CD4-positive, alpha-beta T cell treated with Interleukin-6 at 100 ng/mL for 8 hours (primary cell): ENCODE measurements at regions not wholly inside any gene's neighbourhood (a gene's known extent, or its start where the extent isn't known, plus 50 kb on each side); places are given as distances from the start of the nearest gene placed in this dataset.
"Not testable (repeated sequence)": the region's sequence is repeated elsewhere in the genome, so short reads cannot be mapped to it uniquely, and the experiment has no call there.

Experiments
- DNase-seq: peaks from one replicate; pipeline ENCODE4 v3.0.0-alpha.2; 2020; ENCODE audit warnings: mixed read lengths, low spot score

- no peak for DNase-seq
Observed at GRCh38 chr18:43341014-43341413, 63.7 kb upstream of the SYT4 start.

- DNase-seq: no peak
Observed at GRCh38 chr18:43350176-43350575, 72.9 kb upstream of the SYT4 start.

GRCh38 chr18:43364535-43364934 lies 87.2 kb upstream of the SYT4 start:
- DNase-seq: no peak

GRCh38 chr18:43367895-43368294 lies 90.6 kb upstream of the SYT4 start:
- DNase-seq: no peak

- DNase-seq: not testable (repeated sequence)
Observed at GRCh38 chr18:43369311-43369710, 92.0 kb upstream of the SYT4 start.

- no peak for DNase-seq
Observed at GRCh38 chr18:43372773-43373172, 95.5 kb upstream of the SYT4 start.

GRCh38 chr18:43380104-43380672 lies 102.9 kb upstream of the SYT4 start:
- DNase-seq: no peak

- no peak for DNase-seq
Observed at GRCh38 chr18:43382641-43383403, 105.5 kb upstream of the SYT4 start.

- DNase-seq: no peak
Observed at GRCh38 chr18:43389163-43389562, 111.9 kb upstream of the SYT4 start.

- DNase-seq: no peak
Observed at GRCh38 chr18:43392168-43392567, 114.9 kb upstream of the SYT4 start.

GRCh38 chr18:43393174-43393573 lies 115.9 kb upstream of the SYT4 start:
- no peak for DNase-seq

- no peak for DNase-seq
Observed at GRCh38 chr18:43396266-43396665, 119.0 kb upstream of the SYT4 start.

GRCh38 chr18:43398601-43399000 lies 121.3 kb upstream of the SYT4 start:
- DNase-seq: no peak

- DNase-seq: no peak
Observed at GRCh38 chr18:43405097-43405496, 127.8 kb upstream of the SYT4 start.

- no peak for DNase-seq
Observed at GRCh38 chr18:43414006-43414405, 136.7 kb upstream of the SYT4 start.

- no peak for DNase-seq
Observed at GRCh38 chr18:43420091-43420490, 142.8 kb upstream of the SYT4 start.

GRCh38 chr18:43420950-43421349 lies 143.7 kb upstream of the SYT4 start:
- DNase-seq: no peak

- DNase-seq: no peak
Observed at GRCh38 chr18:43422518-43422917, 145.2 kb upstream of the SYT4 start.

- no peak for DNase-seq
Observed at GRCh38 chr18:43435851-43436250, 158.6 kb upstream of the SYT4 start.

GRCh38 chr18:43442131-43442530 lies 164.8 kb upstream of the SYT4 start:
- no peak for DNase-seq

- DNase-seq: no peak
Observed at GRCh38 chr18:43442571-43442970, 165.3 kb upstream of the SYT4 start.

GRCh38 chr18:43465483-43465882 lies 188.2 kb upstream of the SYT4 start:
- no peak for DNase-seq

GRCh38 chr18:43471873-43472272 lies 194.6 kb upstream of the SYT4 start:
- DNase-seq: no peak

- DNase-seq: no peak
Observed at GRCh38 chr18:43481069-43481468, 203.8 kb upstream of the SYT4 start.
